ENCODE measurements at regions not wholly inside any gene's neighbourhood (a gene's known extent, or its start where the extent isn't known, plus 50 kb on each side); places are given as distances from the start of the nearest gene placed in this dataset.
"Not testable (repeated sequence)": the region's sequence is repeated elsewhere in the genome, so short reads cannot be mapped to it uniquely, and the experiment has no call there.

DNA sequence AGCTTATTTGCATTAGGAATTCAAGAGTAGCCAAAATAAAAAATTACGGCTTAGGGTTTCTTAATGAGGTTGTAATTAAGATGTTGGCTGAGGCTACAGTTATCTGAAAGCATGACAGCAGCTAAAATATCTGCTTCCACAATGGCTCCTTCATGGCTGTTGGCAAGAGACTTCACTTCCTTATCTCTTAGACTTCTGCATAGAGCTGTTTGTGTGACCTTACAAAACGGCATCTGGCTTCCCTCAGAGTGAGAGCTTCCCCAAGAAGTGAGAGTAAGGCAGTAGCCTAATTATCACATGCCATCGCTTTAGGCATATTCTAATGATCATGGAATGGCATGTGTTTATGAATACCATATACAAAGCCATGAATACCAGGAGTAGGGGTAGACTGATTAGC is 57.6 kb downstream of the CCDC59 start:
- ATAC-seq (peak; percentile 27), DNase-seq (ENCODE audit: low spot score) (no peak)

DNA sequence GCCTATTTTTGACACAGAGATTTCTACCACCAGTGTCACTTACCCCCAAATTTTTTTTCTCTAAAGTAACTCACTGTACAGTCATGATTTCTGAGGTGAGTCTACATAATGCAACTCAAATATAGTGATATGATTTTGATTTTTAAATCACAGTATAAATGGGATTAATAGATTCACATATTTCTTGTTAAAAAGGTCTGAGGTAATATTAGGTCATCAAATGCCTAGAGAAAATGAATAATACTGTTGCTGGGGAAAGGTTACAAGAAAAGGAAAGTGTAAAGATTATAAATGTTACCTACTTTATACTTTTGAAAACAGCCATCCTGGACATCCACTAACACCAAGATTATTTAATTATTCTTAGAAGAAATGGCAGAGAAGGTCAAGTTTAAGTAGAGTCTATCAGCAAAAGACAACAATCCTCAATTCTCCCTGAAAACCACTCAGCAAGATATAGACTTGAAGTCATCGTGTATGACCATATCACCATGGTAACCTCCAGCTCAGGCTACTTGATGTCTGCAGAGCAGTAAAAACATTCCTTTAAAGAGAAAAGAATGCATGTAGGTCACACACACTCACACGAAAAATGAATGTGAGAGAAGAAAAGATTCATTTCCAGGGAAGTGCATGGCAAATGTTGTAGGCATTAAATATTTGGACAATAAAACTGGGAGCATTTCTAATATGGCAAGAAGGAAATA is 58.7 kb downstream of the CCDC59 start:
- DNase-seq (ENCODE audit: low spot score): no peak
- ATAC-seq: no peak

DNA sequence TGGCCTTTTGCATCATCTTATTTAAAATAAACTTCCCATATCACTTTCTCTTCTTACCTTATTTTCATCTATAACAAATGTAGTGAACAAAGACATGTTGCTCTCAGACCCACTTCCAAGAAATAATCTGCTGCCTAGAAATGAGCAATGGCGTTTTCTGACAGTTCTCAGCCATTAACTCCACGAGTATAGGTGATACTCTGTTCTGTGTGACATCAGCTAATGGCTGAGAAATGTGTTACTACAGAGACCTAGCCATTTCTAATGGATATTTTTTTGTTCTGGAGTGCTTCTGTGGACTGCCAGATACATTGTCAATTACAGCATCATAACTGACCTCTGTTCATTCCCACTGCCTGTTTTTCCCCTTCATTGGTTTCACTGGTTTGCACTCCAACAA is 67.8 kb downstream of the CCDC59 start:
- ATAC-seq (no peak), DNase-seq (ENCODE audit: low spot score) (no peak)

DNA sequence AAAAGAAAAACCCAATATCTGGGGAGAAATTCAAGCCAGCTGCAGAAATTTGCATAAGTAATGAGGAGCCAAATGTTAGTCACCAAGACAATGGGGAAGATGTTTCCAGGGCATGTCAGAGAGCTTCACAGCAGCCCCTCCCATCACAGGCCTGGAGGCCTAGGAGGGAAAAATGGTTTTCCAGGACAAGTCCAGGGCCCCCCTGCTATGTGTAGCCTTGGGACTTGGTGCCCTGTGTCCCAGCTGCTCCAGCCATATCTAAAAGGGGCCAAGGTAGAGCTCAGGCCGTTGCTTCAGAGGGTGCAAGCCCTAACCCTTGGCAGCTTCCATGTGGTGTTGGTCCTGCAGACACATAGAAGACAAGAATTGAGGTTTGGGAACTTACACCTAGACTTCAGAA is 76.9 kb downstream of the CCDC59 start:
- DNase-seq (ENCODE audit: low spot score); ATAC-seq: not testable (repeated sequence)

DNA sequence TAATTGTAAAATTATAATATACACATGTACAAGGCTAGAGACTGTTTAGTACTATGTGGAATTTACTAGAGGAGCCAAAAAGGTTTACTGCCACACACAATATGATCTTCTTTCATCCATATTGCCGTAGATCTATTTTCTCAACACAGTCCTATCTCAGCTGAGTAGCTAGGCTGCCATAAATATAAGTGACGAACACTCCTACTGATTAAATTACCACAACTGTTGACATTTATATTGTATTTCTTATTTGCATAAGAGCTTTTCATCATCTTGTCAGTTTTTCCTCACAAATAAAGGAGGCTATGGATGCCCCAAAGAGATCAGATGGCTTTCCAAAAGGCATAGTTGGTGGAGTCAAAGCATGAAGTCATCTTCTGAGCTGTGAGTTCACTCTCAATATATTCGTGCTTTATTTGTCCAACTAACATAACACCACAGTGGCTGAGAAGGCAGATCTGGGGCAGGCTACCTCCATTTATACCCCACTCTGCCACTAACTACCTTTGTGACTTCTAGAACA is 78.6 kb downstream of the CCDC59 start:
- no peak for DNase-seq (ENCODE audit: low spot score)
- no peak for ATAC-seq

DNA sequence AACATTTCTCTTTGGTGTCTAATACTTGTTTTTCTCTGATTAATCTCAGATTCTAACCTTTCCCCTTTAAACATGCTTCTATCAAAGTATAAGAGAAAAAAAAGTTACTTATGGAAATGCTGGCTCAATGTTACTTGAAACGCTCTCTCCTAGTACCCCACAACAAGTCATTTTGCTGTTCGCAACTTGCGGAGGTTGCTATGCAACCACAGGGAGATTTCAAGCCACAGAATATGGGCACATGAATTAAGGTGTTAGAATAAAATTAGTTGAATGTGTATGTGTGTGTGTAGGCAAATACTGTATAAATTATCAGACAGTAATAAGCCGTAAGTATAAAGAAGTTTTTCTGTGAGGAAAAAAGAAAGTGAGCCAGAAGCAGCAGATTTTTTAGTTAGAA is 80.6 kb downstream of the CCDC59 start:
- DNase-seq (ENCODE audit: low spot score) (no peak), ATAC-seq (no peak)

DNA sequence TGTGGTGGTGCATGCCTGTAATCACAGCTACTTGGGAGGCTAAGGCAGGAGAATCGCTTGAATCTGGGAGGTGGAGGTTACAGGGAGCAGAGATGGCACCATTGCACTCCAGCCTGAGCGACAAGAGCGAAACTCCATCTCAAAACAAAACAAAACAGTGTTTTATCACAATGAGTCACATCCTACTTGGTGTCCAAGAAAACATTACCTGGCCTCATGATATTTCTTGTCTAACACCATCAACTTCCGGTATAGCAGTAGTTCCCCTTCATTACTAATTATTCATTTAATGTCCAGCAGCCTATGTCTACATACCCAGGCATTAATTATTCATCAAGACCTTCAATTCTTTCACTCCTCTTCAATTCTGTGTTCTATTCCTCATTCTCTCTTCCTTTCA is 115.5 kb downstream of the CCDC59 start:
- DNase-seq (ENCODE audit: low spot score) (no peak), ATAC-seq (no peak)

DNA sequence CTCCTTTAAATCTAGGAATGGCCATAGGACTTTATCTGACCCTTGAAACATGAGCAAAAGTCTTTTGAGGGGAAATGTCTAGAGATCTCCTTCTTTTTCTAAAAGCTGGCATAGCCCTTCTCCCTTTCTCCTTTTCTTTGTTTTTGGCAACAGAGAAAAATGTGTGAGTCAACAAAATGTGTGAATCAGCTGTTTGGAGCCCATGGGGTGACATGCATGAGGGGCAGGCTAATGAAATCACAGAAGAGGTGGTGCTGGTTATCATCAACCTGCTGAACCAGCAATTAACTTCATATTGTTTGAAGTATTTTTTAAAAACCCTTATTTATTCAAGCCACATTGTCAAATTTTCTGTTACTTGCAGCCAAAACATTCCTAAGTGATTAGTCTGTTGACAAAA is 132.3 kb downstream of the CCDC59 start:
- no peak for DNase-seq (ENCODE audit: low spot score)
- no peak for ATAC-seq

DNA sequence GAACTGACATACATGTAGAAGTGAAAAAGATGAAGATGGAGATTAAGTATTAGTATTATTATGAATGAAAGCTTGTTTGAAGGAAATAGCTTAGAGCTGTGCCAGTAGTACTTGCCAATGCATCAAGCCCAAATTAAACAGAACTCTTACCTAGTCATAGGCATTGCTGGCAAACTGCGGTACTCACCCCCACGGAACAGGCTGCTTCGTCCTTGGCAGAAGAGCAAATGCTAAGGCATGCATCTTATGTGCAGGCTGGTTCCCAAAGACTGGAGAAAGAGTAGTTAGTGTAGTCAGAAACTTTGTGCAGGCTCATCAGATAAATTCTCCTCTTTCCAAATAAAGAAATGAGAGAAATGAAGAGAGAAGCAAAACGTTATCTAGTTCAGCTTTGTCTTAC is 134.8 kb downstream of the CCDC59 start:
- ATAC-seq (no peak), DNase-seq (ENCODE audit: low spot score) (no peak)

DNA sequence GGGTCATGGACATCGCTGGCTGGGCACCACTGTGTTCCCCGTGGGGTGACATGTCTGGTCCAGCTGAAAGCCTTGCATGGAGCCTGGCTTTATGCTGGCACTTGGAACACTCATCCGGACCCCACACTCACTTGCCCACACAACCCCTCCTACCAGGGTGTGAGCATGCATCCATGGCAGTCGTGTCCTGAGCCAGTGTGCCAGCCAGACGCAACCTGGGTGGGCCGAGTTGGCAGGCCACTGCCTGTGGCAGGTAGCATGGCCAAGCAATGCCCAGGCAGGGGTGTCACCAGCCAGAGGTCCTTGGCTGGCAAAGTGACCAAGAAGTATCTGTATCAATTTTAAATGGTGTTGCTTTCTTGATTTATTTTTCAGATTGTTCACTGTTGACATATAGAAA is 141.7 kb downstream of the CCDC59 start:
- ATAC-seq (no peak), DNase-seq (ENCODE audit: low spot score) (no peak)

DNA sequence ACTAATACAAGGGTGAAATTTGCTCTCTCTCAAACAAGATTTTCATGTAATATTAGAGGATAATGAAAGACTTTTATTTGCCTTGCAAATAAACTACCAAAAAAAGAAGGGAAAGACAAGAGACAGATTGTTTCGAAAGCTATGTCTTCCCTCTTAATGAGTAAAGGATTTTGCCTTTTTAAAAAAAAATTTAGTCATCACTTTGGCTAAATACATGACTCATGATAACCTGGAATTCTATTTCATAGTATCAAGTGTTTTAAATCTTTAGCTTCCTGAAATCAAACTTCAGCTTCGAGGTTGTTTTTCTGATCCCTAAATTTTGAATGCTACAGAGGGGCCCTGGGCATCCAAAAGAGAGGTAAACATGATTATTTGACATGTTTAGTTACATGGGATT is 144.4 kb downstream of the CCDC59 start:
- no peak for ATAC-seq
- DNase-seq (ENCODE audit: low spot score): no peak

DNA sequence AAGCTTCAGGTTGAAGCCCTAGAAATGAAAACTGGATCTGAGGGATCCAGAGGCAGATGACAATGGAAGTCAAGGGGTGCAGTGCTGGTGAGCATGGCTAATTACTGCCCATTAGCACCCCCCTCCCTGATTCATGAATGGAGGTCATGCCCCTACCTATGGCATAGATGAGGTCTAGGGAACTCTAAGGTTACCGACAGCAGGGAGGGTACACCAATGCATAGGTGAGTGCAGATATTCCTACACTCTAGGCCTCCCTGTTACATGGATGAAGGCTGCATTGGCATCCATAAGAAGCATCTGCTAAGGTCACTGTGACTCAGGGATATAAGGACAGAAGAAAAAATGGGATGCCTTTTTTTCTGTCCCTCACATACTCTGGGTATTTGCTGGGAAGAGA is 147.3 kb downstream of the CCDC59 start:
- DNase-seq (ENCODE audit: low spot score) (no peak), ATAC-seq (no peak)

DNA sequence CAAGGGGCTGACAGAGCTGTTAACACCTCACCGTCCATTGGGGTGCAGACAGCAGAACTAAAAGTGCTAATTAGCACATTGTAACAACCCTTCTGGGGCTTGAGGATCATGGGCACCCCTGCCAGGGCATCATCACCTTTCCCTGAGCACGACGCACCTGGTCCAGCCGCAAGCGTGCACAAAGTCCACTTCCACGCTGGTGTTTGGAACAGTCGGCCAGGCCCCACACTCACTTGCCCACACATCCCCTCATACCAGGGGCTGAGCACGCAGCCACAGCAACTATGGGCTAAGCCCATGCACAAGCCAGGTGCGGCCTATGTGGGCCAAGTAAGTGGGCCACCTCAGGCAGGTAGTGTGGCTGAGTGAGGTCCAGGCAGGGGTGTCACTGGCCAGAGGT is 148.7 kb downstream of the CCDC59 start:
- no peak for DNase-seq (ENCODE audit: low spot score)
- ATAC-seq: no peak

DNA sequence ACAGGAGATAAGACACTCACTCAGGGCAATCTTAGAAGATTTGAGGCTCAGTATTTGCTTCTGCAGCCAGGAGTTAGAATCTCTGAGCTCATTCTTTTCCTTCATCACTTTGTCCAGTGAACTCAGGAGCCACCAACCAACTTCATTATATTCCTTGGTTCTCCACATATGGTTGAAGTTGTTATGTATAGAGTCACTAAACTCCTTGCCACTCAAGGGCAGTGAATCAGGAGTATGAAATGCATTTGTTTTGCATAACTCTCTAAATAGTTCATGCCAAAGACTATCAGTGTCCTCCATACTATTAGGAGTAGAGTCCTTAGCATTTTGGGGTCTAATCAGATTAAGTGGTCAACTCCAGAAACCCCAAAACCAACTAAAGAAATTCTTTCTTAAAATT is 150.6 kb downstream of the CCDC59 start:
- DNase-seq (ENCODE audit: low spot score): no peak
- no peak for ATAC-seq

DNA sequence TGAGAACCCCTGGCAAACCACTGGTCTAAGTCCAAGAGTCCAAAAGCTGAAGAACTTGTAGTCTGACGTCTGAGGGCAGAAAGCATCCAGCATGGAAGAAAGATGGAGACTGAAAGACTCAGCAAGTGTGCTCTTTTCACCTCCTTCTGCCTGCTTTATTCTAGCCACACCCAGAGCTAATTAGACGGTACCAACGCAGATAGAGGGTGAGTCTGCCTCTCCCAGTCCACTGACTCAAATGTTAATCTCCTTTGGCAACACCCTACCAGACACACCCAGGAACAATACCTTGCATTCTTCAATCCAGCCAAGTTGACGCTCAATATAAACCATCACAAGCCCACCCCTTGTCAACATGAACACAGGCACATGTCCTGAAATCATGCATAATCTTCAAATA is 155.1 kb downstream of the CCDC59 start:
- no peak for ATAC-seq
- DNase-seq (ENCODE audit: low spot score): no peak

DNA sequence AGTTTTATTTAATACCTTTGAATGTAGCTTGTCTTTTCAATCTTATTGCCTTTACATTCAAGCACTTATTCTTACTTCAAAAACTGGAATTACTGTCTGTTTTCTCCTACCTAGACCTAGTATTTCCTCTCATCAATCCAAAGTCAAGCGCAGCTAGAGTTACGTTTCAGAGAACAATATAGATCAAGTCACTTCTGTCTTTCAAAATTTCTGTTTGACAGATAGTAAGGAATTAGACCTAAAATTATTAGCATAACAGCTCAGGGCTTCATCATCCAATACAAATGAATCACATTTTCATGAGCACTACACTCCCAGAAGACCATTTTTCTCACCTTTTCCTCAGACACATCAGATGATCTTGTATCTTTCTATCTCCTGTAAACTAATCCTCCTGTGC is 170.6 kb downstream of the CCDC59 start:
- ATAC-seq: no peak
- DNase-seq (ENCODE audit: low spot score): no peak

DNA sequence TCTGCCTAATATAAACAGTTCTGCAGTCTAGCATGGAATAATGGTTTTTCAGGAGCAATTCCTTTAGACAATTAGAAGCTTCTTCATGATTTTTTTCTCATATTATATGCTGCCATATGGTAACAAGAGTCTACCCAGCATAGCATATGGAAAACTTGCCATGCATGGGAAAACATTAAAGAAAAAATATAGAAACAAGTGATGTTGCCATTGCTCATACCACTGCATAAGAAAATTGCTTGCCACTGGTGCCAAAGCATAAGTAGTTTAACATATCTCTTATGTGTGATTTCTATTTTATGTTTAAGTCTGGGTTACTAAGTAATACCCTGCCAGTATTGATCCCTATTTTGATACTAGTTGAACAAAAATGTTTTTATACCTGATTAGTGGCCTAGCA is 171.2 kb downstream of the CCDC59 start:
- DNase-seq (ENCODE audit: low spot score) (no peak), ATAC-seq (no peak)

DNA sequence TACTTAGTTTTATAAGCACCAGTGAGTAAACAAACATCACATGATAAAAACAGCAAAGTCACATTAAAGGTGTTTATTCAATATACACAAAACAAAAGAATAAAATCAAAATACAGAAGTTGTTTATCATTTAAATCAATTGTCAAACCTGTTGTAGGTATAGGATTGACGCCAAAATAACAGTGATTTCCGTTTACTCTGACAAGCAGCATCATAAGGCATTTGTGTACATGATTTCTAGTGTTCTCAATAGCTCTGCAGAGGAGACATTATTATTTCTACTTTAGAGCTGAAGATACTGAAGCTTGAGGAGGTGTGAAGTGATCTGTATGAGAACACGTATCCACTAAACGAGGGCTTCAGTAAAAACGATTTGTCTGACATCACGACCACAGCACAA is 171.9 kb downstream of the CCDC59 start:
- ATAC-seq (no peak), DNase-seq (ENCODE audit: low spot score) (no peak)

DNA sequence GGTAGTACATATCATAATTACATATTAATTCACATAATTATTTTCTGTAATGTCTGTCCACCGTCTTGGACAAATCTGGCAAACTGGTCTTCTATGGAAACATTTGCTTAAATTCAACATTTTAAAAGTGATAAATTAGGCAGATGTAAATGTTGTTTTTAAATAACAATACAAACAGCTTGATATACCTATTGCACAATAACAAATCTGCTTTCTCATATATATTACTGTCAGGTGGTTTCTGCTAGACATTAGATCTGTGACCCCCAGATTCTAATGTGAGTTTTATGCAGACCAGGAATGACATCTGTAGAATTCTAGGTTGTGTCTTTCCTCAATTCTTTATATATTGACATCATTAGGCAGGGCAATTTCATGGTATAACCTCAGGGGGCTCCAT is 173.3 kb downstream of the CCDC59 start:
- no peak for DNase-seq (ENCODE audit: low spot score)
- ATAC-seq: no peak

DNA sequence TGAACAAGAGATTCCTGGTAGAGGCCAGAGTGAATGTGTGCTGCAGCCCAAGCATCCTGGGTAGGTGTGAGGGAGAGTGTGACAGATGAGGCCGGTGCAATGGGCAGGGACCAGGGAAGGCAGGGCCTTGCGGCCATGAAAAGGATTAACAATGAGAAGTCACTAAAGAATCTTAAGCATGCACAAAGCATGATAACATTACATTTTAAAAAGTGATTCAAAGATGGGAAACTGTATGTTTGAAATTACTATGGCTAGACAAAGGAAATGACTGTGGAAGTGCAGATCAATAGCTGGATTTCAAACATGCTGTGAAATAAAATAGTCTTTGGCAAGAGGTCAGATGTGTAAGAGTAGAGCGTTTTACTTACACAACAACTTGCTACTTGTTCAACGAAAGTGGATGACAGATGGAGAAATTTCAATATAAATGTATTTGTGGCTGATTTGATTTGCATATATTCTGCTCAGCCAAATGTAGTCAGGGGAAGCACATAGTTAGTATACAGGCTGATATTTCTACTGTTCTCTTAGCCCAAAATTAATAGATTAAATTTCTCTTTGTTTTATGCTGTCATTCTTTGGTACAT is 175.5 kb downstream of the CCDC59 start:
- ATAC-seq: no peak
- no peak for DNase-seq (ENCODE audit: low spot score)

DNA sequence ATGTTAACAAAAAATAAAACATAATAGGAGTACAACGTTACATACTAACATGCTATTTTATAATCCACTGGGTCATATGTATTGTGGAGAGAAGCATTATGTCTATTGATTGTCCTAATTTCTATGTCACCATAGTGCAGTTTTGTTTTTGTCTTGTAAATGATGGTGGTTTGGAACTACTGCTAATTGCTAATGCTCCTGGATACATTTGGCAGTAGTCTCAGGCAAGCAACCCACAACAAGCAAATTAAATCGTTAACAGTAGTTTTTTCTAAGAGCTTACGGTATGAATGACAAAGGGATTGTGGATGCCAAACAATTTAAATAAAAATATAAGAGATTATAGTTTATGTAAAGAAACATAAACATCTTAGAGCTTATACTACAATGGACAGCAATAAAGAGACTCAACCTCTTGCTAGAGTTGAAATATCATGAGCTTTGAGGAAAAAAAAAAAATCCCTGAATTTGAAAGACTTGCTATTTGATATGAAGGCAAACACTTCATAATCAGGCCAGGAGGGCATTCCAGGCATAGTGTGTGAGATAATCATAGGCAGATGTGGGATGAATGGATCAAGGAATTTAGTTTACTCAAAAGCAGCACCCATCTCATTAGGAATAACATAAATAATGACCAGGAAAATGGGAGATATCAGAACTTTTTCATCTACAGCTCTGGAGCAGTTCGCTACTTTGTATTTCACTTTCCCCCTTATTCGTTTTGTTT is 181.3 kb downstream of the CCDC59 start:
- ATAC-seq (no peak), DNase-seq (ENCODE audit: low spot score) (no peak)

DNA sequence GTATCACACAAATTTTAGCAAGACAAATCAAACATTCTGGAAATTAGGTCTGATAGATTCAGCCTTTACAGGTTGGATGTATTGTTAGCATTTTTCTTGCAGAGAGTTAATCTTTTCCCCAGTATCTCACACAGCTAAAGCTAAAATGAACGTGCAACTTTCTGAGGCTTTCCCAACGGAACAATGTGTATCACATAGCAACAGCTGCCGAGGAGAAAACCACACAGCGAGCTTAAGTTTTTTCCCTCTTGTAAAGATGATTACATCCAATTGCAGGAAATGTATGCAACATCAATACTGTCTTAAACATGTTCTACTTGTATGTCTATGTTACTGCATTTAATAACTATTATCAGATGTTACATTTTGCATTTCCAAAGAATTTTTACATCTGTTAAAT is 182.2 kb downstream of the CCDC59 start:
- no peak for ATAC-seq

More for the DNA sequence above, 182.2 kb downstream of the CCDC59 start:
- no peak for DNase-seq (ENCODE audit: low spot score)

All from left lobe of liver (tissue), 2 donors.